OCI-LY1 (cell line): ENCODE measurements at regions not wholly inside any gene's neighbourhood (a gene's known extent, or its start where the extent isn't known, plus 50 kb on each side); places are given as distances from the start of the nearest gene placed in this dataset.

Source experiments
- EZH2 ChIP-seq: fragments of 200-600 bp; sonication (generic), shearing (Covaris generic); IDR thresholded peaks from 2 replicates; pipeline ENCODE4 v1.8.0; 2017; ENCODE audit warnings: borderline replicate concordance, mixed run types, mild to moderate bottlenecking, antibody characterized with exemption, low read length, moderate library complexity, mixed read lengths
- TF ChIP-seq, protein P1 (sequence below): fragments of 200-600 bp; sonication (generic), shearing (Covaris generic); IDR thresholded peaks from 2 replicates; pipeline ENCODE4 v1.5.1; 2017; ENCODE audit warnings: mild to moderate bottlenecking, antibody characterized with exemption, low read length, moderate library complexity, mixed read lengths

- TF ChIP-seq, protein P1, sequence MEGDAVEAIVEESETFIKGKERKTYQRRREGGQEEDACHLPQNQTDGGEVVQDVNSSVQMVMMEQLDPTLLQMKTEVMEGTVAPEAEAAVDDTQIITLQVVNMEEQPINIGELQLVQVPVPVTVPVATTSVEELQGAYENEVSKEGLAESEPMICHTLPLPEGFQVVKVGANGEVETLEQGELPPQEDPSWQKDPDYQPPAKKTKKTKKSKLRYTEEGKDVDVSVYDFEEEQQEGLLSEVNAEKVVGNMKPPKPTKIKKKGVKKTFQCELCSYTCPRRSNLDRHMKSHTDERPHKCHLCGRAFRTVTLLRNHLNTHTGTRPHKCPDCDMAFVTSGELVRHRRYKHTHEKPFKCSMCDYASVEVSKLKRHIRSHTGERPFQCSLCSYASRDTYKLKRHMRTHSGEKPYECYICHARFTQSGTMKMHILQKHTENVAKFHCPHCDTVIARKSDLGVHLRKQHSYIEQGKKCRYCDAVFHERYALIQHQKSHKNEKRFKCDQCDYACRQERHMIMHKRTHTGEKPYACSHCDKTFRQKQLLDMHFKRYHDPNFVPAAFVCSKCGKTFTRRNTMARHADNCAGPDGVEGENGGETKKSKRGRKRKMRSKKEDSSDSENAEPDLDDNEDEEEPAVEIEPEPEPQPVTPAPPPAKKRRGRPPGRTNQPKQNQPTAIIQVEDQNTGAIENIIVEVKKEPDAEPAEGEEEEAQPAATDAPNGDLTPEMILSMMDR: no peak
- TF ChIP-seq EZH2: no peak
Observed at GRCh38 chr21:27814226-27814625, 847.3 kb upstream of the ADAMTS5 start.
